Testis (tissue), 2 donors: ENCODE measurements at regions not wholly inside any gene's neighbourhood (a gene's known extent, or its start where the extent isn't known, plus 50 kb on each side); places are given as distances from the start of the nearest gene placed in this dataset.
"Not testable (repeated sequence)": the region's sequence is repeated elsewhere in the genome, so short reads cannot be mapped to it uniquely, and the experiment has no call there.

Experiments
- DNase-seq: peaks from one replicate; pipeline ENCODE4 v3.0.0-alpha.2; 2019
- H3K27ac ChIP-seq, 2 donors: fragments of 200-600 bp; sonication (generic); one replicate each; pipeline ENCODE4 v1.5.1; 2019
- H3K27me3 ChIP-seq: fragments of 200-600 bp; sonication (generic); one replicate; pipeline ENCODE4 v1.5.1; 2019
- H3K36me3 ChIP-seq: fragments of 200-600 bp; sonication (generic); one replicate; pipeline ENCODE4 v1.5.1; 2017; ENCODE audit warnings: low read depth; ENCODE audit errors: missing control alignments
- H3K4me1 ChIP-seq: fragments of 200-600 bp; sonication (generic); one replicate; pipeline ENCODE4 v1.5.1; 2019
- H3K4me3 ChIP-seq, 2 donors: fragments of 200-600 bp; sonication (generic); one replicate each; pipeline ENCODE4 v1.5.1; 2017 to 2019
- H3K9me3 ChIP-seq: fragments of 200-600 bp; sonication (generic); one replicate; pipeline ENCODE4 v1.5.1; 2017
- POLR2A ChIP-seq: fragments of 450-650 bp; IDR thresholded peaks from one replicate; pipeline ENCODE4 v1.6.1; 2017; ENCODE audit warnings: antibody characterized with exemption, mild to moderate bottlenecking, moderate library complexity
- WGBS, 2 donors: methylation state at CpG; one replicate each; pipeline ENCODE4 v1.1.5; 2018; 5-methylcytosine and 5-hydroxymethylcytosine counted together
- intact Hi-C: fragments of 100-400 bp; cut with DNase I; formaldehyde crosslinking; loops from one replicate; pipeline ENCODE4 v1.15.1; 2023; ENCODE audit warnings: low total_unique reads
- TF ChIP-seq, protein P1 (sequence below), 3 experiments: fragments of 450-650 bp in 2 of 3; fragments of 200-600 bp in 1 of 3; sonication (generic) in 1 of 3; IDR thresholded peaks; one replicate each; pipeline ENCODE4 v1.5.1; 2016 to 2019; ENCODE audit warnings: antibody characterized with exemption in 3 of 3, mild to moderate bottlenecking in 2 of 3, moderate library complexity in 1 of 3

DNA sequence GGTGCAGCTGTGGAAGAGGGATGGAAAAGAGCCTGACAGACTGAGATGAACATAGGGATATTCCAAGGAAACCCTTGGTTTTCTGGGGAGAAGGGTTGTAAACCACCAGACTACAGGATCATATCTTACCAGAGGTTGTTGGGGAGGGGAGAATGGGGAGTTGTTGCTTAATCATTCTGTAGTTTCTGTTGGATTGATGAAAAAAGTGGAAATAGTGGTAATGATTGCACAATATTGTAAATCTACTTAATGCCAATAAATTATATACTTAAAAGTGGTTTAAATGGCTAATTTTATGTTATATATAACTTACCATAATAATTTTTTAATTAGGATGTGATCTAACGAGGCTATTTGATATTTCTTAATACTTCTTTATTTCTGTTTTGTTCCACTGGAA is 800.9 kb downstream of the BCL11A start:
- no peak for DNase-seq
- intact Hi-C loops: no loop called here
- Histone ChIP-seq H3K36me3 (no peaks in the 10 kb centered on the region), H3K4me3 (no peak overlapping the region), H3K9me3 (no peaks in the 10 kb centered on the region), H3K27ac (no peak overlapping the region), H3K4me1 (no peaks in the 10 kb centered on the region), H3K27me3 (no peaks in the 10 kb centered on the region)
- WGBS, 2 donors: 52 to 63% methylated on average over 1 of the region's 1 CpG
- no peak for TF ChIP-seq POLR2A
- TF ChIP-seq, protein P1, sequence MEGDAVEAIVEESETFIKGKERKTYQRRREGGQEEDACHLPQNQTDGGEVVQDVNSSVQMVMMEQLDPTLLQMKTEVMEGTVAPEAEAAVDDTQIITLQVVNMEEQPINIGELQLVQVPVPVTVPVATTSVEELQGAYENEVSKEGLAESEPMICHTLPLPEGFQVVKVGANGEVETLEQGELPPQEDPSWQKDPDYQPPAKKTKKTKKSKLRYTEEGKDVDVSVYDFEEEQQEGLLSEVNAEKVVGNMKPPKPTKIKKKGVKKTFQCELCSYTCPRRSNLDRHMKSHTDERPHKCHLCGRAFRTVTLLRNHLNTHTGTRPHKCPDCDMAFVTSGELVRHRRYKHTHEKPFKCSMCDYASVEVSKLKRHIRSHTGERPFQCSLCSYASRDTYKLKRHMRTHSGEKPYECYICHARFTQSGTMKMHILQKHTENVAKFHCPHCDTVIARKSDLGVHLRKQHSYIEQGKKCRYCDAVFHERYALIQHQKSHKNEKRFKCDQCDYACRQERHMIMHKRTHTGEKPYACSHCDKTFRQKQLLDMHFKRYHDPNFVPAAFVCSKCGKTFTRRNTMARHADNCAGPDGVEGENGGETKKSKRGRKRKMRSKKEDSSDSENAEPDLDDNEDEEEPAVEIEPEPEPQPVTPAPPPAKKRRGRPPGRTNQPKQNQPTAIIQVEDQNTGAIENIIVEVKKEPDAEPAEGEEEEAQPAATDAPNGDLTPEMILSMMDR (IDR thresholded peaks at IDR 0.05): no peak

DNA sequence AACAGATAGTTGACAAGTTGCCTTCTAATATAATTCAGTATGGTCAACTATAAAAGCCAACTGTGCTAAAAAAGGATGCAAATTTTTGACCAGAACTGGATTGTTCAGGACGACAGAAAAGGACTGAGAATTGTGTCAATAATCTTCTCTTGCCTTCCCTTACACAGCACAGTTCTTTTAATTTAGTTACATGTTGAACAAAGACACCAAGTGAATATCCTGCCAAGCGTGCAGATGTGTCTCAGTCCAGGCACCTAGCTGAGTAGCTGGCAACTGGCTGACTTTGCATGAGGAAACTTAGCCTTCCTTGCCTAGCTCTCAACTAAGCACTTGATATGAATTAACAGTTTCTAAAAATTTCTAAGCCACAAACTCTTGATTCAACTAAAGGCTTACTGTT is 801.4 kb downstream of the BCL11A start:
- intact Hi-C loops: no loop called here
- TF ChIP-seq, protein P1 (IDR thresholded peaks at IDR 0.05): no peak
- no peak for TF ChIP-seq POLR2A
- H3K27me3 ChIP-seq: no peaks in the 10 kb centered on the region
- H3K9me3 ChIP-seq: no peaks in the 10 kb centered on the region
- H3K36me3 ChIP-seq: no peaks in the 10 kb centered on the region
- no peak overlapping the region for H3K27ac ChIP-seq
- DNase-seq: no peak
- WGBS, 2 donors: 69 to 71% methylated on average over 2 of the region's 2 CpGs
- H3K4me1 ChIP-seq: no peaks in the 10 kb centered on the region
- no peak overlapping the region for H3K4me3 ChIP-seq

DNA sequence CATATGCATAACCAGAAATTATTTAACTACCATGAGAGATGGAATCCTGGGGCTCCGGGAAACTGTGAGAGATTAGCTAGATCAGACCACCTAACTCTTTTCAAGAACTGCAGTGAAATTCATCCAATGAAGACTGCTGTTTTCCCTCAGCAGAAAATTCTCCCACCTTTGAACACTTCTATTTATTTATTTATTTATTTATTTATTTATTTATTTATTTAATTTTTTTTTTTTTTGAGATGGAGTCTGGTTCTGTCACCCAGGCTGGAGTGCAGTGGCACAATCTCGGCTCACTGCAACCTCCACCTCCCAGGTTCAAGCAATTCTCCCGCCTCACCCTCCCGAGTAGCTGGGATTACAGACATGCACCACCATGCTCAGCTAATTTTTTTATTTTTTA is 802.2 kb downstream of the BCL11A start:
- H3K4me1 ChIP-seq, H3K4me3 ChIP-seq, H3K36me3 ChIP-seq, H3K27me3 ChIP-seq, intact Hi-C loops, H3K27ac ChIP-seq, DNase-seq, H3K9me3 ChIP-seq: not testable (repeated sequence)
- WGBS, 2 donors: 95 to 96% methylated on average over 4 of the region's 4 CpGs

DNA sequence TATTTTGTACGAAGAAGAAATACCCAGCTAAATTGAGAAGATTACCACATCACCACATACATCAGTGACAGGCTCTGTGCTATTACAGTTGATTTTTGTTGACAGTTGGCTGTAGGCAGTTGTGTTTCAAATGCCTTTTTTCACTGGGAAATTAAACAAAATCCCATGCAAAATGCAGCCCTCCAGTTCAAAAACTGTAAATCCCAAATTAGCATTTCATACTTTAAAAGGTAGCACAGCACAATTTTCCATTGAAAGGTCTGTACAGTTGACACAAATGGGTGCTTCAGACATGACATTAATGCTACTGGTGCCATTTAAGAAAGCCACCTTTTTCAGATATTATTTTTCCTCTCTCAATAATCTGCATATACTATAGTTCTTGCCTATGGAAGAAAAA is 807.2 kb downstream of the BCL11A start:
- H3K9me3 ChIP-seq: no peaks in the 10 kb centered on the region

DNA sequence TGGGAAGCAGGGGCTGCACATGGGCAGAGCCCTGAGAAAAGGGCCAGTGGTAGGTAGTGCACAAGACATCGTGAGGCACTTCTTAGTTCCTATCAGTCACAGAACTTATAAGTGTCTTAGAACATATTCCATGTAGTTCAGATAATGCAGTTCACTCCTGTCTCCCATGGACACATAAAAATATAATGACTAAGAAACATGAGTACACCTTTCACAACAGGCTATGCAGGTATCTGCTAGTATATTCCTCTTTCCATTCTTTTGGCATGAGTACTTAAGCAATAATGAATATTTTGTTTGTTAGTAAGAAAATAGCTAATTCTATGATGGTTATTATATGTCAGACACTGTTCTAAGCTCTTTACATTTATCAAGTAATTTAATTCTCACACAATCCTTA is 808.4 kb downstream of the BCL11A start:
- H3K36me3 ChIP-seq: no peaks in the 10 kb centered on the region
- no peaks in the 10 kb centered on the region for H3K27me3 ChIP-seq
- H3K4me3 ChIP-seq: no peak overlapping the region
- DNase-seq: no peak
- intact Hi-C loops: no loop called here
- no peak overlapping the region for H3K27ac ChIP-seq
- TF ChIP-seq, protein P1 (IDR thresholded peaks at IDR 0.05): no peak
- no peak for TF ChIP-seq POLR2A
- H3K4me1 ChIP-seq: no peaks in the 10 kb centered on the region
- no peaks in the 10 kb centered on the region for H3K9me3 ChIP-seq
- 72 to 79% methylated on average over 1 of the region's 1 CpG for WGBS, 2 donors

More for the DNA sequence above, 807.2 kb downstream of the BCL11A start:
- no peak for DNase-seq
- no peaks in the 10 kb centered on the region for H3K4me1 ChIP-seq
- H3K4me3 ChIP-seq: no peak overlapping the region
- TF ChIP-seq POLR2A: no peak
- TF ChIP-seq, protein P1 (IDR thresholded peaks at IDR 0.05): no peak
- H3K36me3 ChIP-seq: no peaks in the 10 kb centered on the region
- WGBS, 2 donors: 85 to 92% methylated on average over 1 of the region's 1 CpG
- H3K27me3 ChIP-seq: no peaks in the 10 kb centered on the region
- intact Hi-C loops: no loop called here
- no peak overlapping the region for H3K27ac ChIP-seq
